KBM-7 (cell line): ENCODE measurements at regions not wholly inside any gene's neighbourhood (a gene's known extent, or its start where the extent isn't known, plus 50 kb on each side); places are given as distances from the start of the nearest gene placed in this dataset.
A peak's percentile ranks its signal among the peaks of the same experiment; 100 is the strongest.
"Not testable (repeated sequence)": the region's sequence is repeated elsewhere in the genome, so short reads cannot be mapped to it uniquely, and the experiment has no call there.

Source experiments
- DNase-seq: peaks from one replicate; pipeline ENCODE4 v3.0.0-alpha.2; 2015
- in situ Hi-C: fragments of 300-500 bp; cut with MboI; formaldehyde crosslinking; loops from 2 replicates; pipeline ENCODE4 v1.14.3; 2020; ENCODE audit warnings: low sequenced_read_pairs, low pct_unique_long_range_greater_than_20kb, mixed read lengths

DNA sequence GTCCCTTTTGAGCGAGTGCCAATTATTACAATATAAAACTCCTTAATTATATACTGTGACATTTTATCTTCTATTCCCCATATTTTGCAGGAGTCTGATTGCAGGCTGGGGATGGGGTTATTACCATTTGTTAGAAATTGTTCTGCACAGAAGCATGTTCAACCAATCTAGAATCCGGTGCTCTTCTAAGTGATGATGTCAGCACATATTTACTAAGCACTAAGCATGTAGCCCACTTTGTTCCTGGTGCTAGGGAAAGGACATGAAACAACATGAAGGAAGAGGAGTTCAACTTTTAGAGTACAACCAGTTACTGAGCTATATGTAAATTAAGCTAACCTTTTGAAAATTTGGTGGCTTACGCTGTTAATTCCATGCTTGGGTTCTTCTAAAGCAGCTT, 52.8 kb upstream of the IL1RAPL2 start:
- in situ Hi-C loops = no loop called here

DNA sequence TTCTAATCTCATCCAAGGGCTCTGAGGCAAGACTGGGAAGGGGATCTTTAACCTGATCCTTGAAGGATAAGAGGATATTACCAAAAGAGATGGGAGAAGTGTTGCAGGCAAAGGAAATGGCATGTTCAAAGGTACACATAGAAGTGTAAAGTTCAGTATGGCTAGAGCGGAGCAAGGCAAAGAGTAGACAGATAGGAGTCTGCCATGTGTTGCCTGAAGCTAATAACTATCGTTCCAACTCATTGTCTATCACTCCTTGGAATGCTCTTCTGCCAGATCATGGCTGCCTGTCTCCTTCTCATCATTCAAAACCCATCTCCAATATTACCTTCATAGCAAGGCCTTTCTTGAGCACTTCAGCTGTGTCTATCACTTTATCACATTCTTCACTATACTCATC, 55.2 kb upstream of the IL1RAPL2 start:
- in situ Hi-C loops = no loop called here
- no peak for DNase-seq

More for the DNA sequence above, 52.8 kb upstream of the IL1RAPL2 start:
- DNase-seq = no peak

DNA sequence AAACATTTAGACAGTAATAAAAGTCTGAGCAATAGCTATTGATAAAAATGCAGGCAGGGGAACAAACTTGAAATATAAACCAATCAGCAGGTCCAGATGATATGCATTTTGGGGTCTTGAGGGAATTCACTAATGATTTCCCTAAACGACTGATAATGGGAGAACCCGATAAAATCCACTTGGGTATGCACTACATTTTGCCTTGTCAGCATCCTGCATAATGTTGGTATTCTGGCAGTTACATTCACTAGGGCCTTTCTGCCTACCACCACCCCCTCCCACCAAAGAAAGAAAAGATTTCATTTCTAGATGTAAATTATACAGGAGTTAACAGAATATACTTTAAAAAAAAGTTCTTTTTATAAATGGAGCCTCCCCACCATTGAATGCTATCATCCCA, 63.5 kb upstream of the IL1RAPL2 start:
- no peak for DNase-seq
- in situ Hi-C loops = no loop called here

DNA sequence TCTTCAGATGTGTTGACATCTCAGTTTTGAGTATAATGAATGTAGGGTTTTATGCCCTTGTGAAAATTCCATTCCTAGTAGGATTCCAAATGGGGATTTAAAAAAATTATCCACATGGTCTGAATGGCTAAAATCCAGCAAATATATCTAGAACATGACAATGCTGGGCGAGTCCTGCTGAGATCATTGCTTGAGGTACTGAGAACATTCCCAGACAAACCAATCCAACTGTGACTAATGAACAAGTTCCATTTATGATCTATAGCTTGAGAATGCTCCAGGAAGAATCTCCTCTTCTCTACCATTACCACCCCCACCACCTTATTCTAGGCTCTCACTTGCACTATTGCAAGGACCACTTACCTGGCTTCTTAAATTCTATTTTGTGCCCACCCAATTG, 77.2 kb upstream of the IL1RAPL2 start:
- in situ Hi-C loops = no loop called here
- no peak for DNase-seq

DNA sequence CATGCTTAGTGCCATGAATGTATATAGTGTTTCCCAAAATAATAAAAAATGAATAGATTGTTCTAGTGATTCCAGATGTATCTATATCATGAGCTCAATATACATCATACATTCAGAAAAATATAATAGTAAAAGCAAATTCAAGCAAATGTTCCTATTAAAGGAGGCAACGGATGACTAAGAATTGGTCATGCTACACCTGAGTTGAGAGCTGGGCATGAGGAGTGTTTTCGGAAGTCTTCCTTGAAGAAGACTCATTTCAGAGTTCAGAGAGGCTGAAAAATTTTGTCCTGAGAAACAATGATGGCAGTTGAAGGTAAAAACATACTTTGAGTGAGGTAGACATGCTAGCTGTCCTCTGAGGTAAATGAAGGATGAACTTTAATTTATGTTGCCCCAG, 79.3 kb upstream of the IL1RAPL2 start:
- in situ Hi-C loops = no loop called here
- no peak for DNase-seq

DNA sequence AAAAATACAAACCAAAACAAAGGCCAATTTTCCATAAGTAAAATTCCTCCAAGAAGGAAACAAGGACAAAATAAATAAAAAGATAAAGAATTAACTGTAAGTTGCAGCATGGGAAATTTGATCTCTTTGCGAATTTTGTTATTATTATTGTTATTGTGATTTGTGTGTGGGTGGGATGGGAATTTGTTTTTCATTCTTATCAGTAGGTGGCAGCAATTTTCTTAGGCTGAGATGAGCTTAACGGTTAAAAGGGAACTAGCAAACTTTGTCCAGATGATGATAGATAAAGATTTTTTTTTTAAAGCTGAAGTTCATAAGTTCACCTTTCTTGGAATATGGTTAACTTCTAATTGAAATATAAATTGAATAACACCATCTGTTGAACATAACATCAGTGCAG, 83.2 kb upstream of the IL1RAPL2 start:
- in situ Hi-C loops = no loop called here
- peak; percentile 19 for DNase-seq

DNA sequence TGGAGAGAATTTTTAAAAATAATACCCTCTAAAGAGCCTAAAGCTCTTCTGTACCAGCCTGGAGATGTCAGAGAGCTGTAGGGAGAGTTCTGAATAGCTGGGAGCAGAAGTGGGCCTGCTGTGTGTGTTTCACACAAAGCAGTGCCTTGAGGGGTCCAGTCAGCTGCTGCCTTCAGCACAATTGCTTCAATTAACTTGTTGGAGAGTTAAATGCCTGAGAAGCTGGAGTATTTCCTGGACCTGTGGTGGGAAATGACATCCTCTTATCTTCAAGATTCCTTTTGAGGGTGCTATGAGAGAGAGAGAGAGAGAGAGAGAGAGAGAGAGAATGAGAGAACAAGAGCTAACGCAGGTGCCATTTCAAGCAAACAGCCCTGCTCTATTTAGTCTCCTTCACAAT, 96.2 kb upstream of the IL1RAPL2 start:
- in situ Hi-C loops = no loop called here
- DNase-seq = no peak

DNA sequence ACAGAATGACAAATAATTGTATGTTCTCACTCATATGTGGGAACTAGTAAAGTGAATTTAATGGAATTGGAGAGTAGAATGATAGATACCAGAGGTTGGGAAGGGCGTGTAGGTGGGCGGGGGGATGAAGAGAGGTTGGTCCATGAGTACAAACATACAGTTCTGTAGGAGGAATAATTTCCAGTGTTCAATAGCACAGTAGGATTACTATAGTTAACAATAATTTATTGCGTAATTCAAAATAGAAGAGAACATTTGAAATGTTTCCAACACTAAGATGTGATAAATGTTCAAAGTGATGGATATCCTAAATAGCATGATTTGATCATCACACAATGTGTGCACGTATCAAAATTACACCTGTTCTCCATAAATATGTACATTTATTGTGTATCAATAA, 106.2 kb upstream of the IL1RAPL2 start:
- in situ Hi-C loops = no loop called here
- no peak for DNase-seq

DNA sequence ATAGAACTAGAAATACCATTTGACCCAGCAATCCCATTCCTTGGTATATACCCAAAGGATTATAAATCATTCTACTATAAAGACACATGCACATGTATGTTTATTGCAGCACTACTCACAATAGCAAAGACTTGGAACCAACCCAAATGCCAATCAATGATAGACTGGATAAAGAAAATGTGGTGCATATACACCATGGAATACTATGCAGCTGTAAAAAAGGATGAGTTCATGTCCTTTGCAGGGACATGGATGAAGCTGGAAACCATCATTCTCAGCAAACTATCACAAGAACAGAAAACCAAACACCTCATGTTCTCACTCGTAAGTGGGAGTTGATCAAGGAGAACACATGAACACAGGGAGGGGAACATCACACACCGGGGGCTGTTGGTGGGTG, 108.9 kb upstream of the IL1RAPL2 start:
- in situ Hi-C loops, DNase-seq: not testable (repeated sequence)

DNA sequence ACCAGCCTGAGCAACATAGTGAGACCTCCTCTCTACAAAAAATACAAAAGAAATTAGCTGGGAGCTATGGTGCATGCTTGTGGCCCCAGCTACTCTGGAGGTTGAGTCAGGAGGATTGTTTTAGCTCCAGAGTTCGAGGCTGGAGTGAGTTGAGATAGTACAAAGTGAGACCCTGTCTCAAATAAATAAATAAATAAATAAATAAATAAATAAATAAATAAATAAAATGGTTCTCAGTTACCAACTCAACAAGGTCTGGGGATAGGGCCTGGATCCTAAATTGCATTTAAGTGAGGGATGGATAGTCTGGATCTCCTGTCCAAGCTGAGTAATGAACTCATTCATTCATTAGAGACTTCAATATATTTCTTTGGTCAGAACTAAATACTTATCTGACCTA, 115.7 kb upstream of the IL1RAPL2 start:
- in situ Hi-C loops = no loop called here
- DNase-seq = no peak

DNA sequence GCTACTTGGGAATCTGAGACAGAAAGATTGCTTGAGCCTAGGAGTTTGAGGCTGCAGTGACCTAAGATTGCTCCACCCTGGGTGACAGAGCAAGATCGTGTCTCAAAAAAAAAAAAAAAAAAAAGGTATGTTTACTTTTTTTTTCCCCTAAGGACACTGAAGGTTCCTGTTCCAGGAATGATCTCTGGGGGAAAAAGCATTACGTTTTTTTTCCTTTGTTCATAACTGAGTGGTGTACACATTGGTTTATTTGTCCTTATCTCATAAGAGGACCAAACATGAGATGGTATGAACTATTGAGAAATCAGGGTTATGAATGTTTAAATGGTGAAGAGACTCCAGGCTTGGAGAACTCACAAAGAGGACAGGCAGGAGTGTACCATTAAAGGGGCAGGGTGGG, 120.4 kb upstream of the IL1RAPL2 start:
- no peak for DNase-seq
- in situ Hi-C loops = no loop called here

DNA sequence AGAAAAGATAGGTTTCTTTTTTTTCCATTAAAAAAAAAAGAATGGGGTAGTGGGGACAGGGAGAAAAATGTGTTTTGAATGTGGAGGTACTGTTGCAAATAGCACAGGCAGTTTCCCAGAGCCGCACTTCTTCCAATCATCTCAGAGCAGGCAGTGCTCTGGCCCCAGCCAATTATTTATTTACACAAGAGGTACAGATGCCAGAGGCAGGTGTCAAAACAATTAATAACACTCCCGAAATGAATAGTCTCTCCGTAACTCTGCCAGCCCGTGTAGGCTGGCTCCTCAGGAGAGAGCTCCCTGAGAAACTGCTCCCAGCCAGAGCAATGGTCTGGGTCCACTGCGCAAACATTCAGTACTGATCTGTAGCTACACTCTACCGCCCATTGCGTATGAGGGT, 130.8 kb upstream of the IL1RAPL2 start:
- in situ Hi-C loops = no loop called here
- DNase-seq = no peak

DNA sequence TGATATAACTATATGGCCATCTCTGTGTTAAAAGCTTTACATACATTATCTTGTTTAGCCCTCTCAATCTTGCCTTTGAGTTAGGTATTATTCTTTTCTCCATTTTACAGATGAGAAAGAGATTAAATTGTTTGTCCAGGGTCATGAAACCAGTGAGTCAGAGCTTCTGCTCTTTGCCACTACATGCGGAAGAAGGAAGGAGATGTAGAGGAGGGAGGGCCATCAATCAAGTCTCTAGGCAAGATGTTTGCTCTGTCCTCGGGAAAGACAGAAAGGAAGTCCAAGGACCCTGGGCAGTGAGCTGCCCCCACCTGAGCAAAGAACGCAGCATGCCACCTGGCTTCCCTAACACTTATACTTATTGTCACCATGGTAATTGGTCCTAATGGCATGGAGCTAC, 133.7 kb upstream of the IL1RAPL2 start:
- in situ Hi-C loops = no loop called here
- no peak for DNase-seq

DNA sequence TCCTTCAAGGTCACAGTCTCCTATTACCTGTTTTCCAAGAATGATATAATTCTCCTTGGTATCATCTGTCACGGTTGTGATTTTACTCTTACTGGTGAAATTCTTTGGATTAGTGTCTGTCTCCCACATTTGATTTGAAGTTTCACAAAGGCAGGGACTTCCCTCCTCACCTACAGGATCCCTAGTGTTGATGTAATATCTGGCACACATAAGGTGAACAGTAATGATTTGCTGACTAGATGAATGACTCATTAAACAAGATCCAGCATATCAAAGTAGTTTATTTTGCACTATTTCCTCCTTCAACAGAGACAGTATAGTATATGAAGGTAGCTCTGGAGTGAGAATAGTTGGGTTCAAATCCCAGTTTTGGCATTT, 135.3 kb upstream of the IL1RAPL2 start:
- in situ Hi-C loops = no loop called here
- no peak for DNase-seq

DNA sequence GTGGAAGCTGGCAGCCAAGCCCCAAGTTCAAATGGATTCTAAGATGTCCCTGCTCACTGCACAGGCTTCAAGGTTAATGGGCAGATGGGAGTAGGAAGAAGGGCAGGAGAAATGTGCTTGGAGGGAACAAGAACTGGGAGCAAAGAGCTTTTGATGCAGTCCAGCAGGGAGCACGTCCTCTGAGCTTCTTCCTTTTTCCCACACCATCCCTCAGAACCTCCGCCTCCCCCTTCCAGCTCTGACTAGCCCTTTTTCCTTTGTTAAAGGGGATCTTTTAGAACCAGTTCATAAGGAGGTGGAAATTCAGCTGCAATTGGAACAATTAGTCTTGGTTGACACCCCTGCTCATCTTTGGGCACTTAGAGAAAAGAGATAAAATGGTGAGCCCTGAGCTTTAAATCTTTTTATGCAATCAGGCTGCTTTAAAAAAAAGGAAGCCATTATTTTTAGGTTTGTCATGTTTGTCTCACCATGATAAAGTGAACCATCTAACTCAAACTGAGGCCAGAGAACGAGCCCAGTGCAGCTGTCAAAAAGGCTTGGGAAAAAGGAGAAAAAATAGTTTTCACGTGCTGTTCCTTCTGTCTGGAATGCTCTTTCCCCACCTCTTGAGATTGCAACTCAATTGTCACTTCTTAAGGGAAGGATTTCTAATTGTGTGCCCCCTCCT, 135.8 kb upstream of the IL1RAPL2 start:
- no peak for DNase-seq
- in situ Hi-C loops = no loop called here

DNA sequence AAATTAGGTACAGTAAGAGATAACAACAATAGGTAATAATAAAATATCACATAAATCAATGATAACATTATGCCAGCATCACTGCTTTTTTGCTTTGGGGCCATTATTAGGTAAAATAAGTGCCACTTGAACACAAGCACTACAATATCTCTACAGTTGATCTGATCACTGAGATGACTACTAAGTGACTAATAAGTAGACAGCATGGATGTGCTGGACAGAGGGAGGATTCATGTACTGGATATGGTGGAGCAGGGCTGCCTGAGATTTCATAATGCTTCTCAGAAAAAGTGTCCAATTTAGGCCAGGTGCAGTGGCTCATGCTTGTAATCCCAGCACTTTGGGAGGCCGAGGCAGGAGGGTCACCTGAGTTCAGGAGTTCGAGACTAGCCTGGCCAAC, 137.8 kb upstream of the IL1RAPL2 start:
- no peak for DNase-seq

DNA sequence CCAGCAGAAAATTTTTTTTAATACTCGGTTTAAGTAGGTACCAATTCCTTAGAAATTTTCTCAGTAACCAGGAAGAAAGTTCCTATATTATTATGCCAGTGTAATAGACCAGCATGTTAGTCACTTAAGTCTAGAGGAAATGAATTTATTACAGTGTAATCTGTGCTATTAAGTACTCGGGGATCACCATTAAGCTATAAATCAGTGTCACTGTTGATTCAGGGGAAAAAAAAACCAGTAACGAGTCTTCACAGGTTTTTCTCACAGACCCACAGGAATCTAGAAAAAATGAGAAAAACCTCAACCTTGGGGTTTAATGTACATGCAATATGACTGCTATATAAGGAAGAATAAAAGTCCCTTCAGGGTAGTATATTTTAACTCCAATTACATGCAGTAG, 138.3 kb upstream of the IL1RAPL2 start:
- DNase-seq = no peak
- in situ Hi-C loops = no loop called here

More for the DNA sequence above, 137.8 kb upstream of the IL1RAPL2 start:
- in situ Hi-C loops = no loop called here

DNA sequence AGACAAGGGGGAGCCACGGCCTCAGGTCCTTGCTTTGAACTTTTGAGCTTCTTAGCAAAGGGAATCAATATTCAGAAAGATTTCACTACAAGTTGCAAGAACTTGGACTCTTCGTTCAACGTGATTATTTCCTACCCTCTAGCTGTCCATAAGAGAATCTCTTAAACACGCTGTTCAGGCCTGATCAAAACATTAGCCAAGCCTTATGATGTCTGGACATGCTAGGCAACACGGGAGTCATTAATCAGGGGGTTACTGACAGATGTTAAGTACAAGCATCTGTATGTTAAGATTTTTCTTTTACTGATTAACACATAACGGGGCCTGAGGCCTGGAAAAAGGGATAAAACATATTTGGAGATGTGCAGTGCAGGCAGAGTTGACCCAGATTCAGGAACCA, 138.9 kb upstream of the IL1RAPL2 start:
- DNase-seq = no peak
- in situ Hi-C loops = no loop called here

DNA sequence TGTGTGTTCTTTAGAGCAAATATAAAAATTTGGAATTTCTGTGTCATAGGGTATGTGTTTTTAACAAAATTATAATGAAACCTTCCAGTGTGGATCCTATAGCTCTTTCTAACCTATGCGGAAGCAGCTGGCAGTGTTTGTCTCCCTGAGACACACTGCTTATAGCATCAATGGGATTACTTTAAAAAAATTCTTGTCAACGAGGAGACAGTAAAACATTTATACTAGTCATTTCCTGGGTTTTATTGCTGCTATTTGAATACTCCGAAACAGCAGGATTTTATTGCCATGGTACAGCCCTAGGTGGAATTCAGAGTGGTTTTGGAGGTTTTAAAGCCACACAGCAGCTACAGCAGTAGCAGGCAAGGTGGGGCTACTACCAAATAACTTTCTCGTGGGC, 145.1 kb upstream of the IL1RAPL2 start:
- in situ Hi-C loops = no loop called here

DNA sequence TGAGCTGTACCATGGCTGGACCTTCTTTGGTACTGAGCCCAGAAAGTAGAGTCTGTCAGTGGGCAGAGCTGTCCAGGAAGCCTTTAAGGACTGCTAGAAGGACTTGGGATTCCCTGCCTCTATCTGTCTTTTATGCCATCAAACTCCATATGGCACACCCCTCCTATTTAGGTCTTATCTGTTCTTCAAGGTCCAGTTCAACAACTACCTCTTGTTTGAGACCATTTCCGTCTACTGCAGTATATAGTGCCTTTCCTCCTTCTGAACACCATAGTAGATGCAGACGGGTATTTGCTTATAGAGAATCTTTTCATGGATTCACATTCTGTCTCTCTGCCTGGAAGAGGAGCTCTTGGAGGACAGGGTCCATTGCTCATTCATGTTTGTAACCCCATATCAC, 146.1 kb upstream of the IL1RAPL2 start:
- in situ Hi-C loops = no loop called here
- DNase-seq = no peak

More for the DNA sequence above, 145.1 kb upstream of the IL1RAPL2 start:
- no peak for DNase-seq

DNA sequence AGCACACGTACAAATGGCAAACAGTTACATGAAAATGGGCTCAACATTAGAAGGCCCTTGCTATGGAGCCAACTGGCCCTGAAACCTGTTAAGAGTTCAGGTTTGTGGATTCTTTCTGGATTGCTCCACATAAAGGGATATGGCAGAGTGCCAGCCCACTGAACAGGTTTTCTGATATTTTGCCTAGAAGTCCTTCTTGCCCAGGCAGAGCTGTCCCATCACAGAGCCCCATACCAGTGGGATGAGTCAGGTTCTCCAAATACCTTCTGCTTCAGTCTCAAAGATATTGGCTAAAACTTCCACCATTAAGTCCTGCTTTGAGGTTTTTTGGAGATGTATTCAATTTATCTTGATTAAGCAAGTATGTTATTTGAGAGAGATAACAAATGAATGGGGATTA, 146.8 kb upstream of the IL1RAPL2 start:
- DNase-seq = no peak
- in situ Hi-C loops = no loop called here

DNA sequence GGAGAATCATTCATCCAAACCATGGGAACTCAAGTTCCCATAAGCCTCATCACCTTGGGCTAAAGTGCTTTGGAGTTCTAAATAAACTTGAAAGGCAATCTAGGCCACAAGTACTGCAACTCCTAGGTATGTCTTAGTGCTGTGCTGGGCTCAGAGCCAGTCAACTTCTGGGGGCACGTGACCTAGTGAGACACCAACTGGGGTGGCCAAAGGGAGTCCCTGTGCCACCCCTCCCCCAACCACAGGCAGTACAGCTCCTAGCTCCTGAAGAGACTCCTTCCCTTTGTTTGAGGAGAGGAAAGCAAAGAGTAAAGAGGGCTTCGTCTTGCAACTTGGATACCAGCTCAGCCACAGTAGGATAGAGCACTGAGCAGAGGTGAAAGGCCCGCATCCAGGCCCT, 154.2 kb upstream of the IL1RAPL2 start:
- in situ Hi-C loops = no loop called here
- DNase-seq = no peak
